ENCODE measurements at regions not wholly inside any gene's neighbourhood (a gene's known extent, or its start where the extent isn't known, plus 50 kb on each side); places are given as distances from the start of the nearest gene placed in this dataset.

GRCh38 chr18:75140296-75140695 lies 68.6 kb downstream of the PTGR3 start:
- TF ChIP-seq CTCF (IDR thresholded peaks at IDR 0.05) = no peak
- no peak overlapping the region for H3K4me3 ChIP-seq
- peaks cover 0 to 14% of the 10 kb centered on the region in 2 donors for H3K9me3 ChIP-seq
- H3K36me3 ChIP-seq = no peaks in the 10 kb centered on the region
- no peaks in the 10 kb centered on the region for H3K4me1 ChIP-seq
- H3K27ac ChIP-seq = no peak overlapping the region
- H3K27me3 ChIP-seq = no peaks in the 10 kb centered on the region
- DNase-seq (ENCODE audit: low spot score) = peak; percentile 11

GRCh38 chr18:75139226-75139911 lies 69.6 kb downstream of the PTGR3 start:
- H3K36me3 ChIP-seq = no peaks in the 10 kb centered on the region
- H3K4me1 ChIP-seq = no peaks in the 10 kb centered on the region
- peaks cover 0 to 6% of the 10 kb centered on the region in 2 donors for H3K9me3 ChIP-seq
- DNase-seq (ENCODE audit: low spot score) = peak; percentile 42
- H3K27ac ChIP-seq = no peak overlapping the region
- TF ChIP-seq CTCF (IDR thresholded peaks at IDR 0.05) = no peak
- H3K4me3 ChIP-seq = no peak overlapping the region
- H3K27me3 ChIP-seq = no peaks in the 10 kb centered on the region

GRCh38 chr18:75137346-75137877 lies 71.5 kb downstream of the PTGR3 start:
- peak; percentile 42 for DNase-seq (ENCODE audit: low spot score)
- H3K27ac ChIP-seq = no peak overlapping the region
- H3K4me1 ChIP-seq = no peaks in the 10 kb centered on the region
- H3K4me3 ChIP-seq = no peak overlapping the region
- no peaks in the 10 kb centered on the region for H3K27me3 ChIP-seq
- TF ChIP-seq CTCF (IDR thresholded peaks at IDR 0.05) = no peak
- H3K36me3 ChIP-seq = no peaks in the 10 kb centered on the region
- no peaks in the 10 kb centered on the region for H3K9me3 ChIP-seq

GRCh38 chr18:75135158-75135725 lies 73.7 kb downstream of the PTGR3 start:
- TF ChIP-seq CTCF (IDR thresholded peaks at IDR 0.05) = no peak

GRCh38 chr18:75134611-75134975 lies 74.3 kb downstream of the PTGR3 start:
- Histone ChIP-seq H3K36me3 (no peaks in the 10 kb centered on the region), H3K27me3 (no peaks in the 10 kb centered on the region), H3K4me3 (no peak overlapping the region), H3K9me3 (no peaks in the 10 kb centered on the region), H3K4me1 (no peaks in the 10 kb centered on the region), H3K27ac (no peak overlapping the region)
- DNase-seq (ENCODE audit: low spot score) = peak; percentile 23
- no peak for TF ChIP-seq CTCF (IDR thresholded peaks at IDR 0.05)

More at GRCh38 chr18:75135158-75135725, 73.7 kb downstream of the PTGR3 start:
- Histone ChIP-seq H3K4me3 (no peak overlapping the region), H3K27me3 (no peaks in the 10 kb centered on the region), H3K27ac (no peak overlapping the region), H3K4me1 (no peaks in the 10 kb centered on the region), H3K36me3 (no peaks in the 10 kb centered on the region), H3K9me3 (no peaks in the 10 kb centered on the region)
- DNase-seq (ENCODE audit: low spot score) = peak; percentile 42

All from right atrium auricular region (tissue), 2 donors.